H9 (cell line): ENCODE measurements at regions not wholly inside any gene's neighbourhood (a gene's known extent, or its start where the extent isn't known, plus 50 kb on each side); places are given as distances from the start of the nearest gene placed in this dataset.
"Not testable (repeated sequence)": the region's sequence is repeated elsewhere in the genome, so short reads cannot be mapped to it uniquely, and the experiment has no call there.

ENCODE experiments used
- DNase-seq: peaks from one replicate; pipeline ENCODE4 v3.0.0-alpha.2; 2017
- H2AFZ ChIP-seq: one replicate; pipeline ENCODE4 v1.6.1; 2013; ENCODE audit warnings: mild to moderate bottlenecking, low read length, control low read depth, moderate library complexity
- H2AK5ac ChIP-seq: 2 replicates; pipeline ENCODE4 v1.6.1; 2013; ENCODE audit warnings: low read length, control low read depth, mixed read lengths; ENCODE audit not compliant: insufficient read length
- H2BK120ac ChIP-seq: one replicate; pipeline ENCODE4 v1.6.1; 2013; ENCODE audit warnings: low read depth, mild to moderate bottlenecking, low read length, control low read depth, inconsistent platforms; ENCODE audit not compliant: poor library complexity, severe bottlenecking
- H2BK12ac ChIP-seq: 2 replicates; pipeline ENCODE4 v1.6.1; 2013; ENCODE audit warnings: low read length, control low read depth, mixed read lengths, low read depth; ENCODE audit not compliant: insufficient read length
- H2BK15ac ChIP-seq: 2 replicates; pipeline ENCODE4 v1.6.1; 2013; ENCODE audit warnings: low read depth, low read length, control low read depth
- H2BK20ac ChIP-seq: one replicate; pipeline ENCODE4 v1.6.1; 2013; ENCODE audit warnings: low read depth, mild to moderate bottlenecking, low read length, control low read depth, inconsistent platforms; ENCODE audit not compliant: poor library complexity, severe bottlenecking
- H2BK5ac ChIP-seq: 2 replicates; pipeline ENCODE4 v1.6.1; 2013; ENCODE audit warnings: low read length, control low read depth, mixed read lengths; ENCODE audit not compliant: insufficient read length
- H3K14ac ChIP-seq: 2 replicates; pipeline ENCODE4 v1.6.1; 2013; ENCODE audit warnings: low read length, control low read depth; ENCODE audit not compliant: insufficient read depth
- H3K18ac ChIP-seq: 2 replicates; pipeline ENCODE4 v1.6.1; 2013; ENCODE audit warnings: low read depth, mild to moderate bottlenecking, mixed read lengths, low read length, control low read depth; ENCODE audit not compliant: insufficient read length
- H3K23ac ChIP-seq: 2 replicates; pipeline ENCODE4 v1.6.1; 2013; ENCODE audit warnings: low read length, control low read depth, mixed read lengths, low read depth; ENCODE audit not compliant: insufficient read length
- H3K23me2 ChIP-seq: 2 replicates; pipeline ENCODE4 v1.6.1; 2013; ENCODE audit warnings: low read depth, mild to moderate bottlenecking, mixed read lengths, low read length, control low read depth; ENCODE audit not compliant: insufficient read length, poor library complexity, severe bottlenecking
- H3K27ac ChIP-seq: 2 replicates; pipeline ENCODE4 v1.5.1; 2013; ENCODE audit warnings: low read length, control low read depth, mixed read lengths, low read depth; ENCODE audit not compliant: insufficient read length
- H3K27me3 ChIP-seq: 2 replicates; pipeline ENCODE4 v1.6.1; 2013; ENCODE audit warnings: low read length, control low read depth, inconsistent platforms; ENCODE audit not compliant: insufficient read depth
- H3K4ac ChIP-seq: 2 replicates; pipeline ENCODE4 v1.6.1; 2013; ENCODE audit warnings: low read depth, mild to moderate bottlenecking, control low read depth, inconsistent platforms, low read length, moderate library complexity
- H3K4me1 ChIP-seq: 2 replicates; pipeline ENCODE4 v1.6.1; 2013; ENCODE audit warnings: low read length, control low read depth, inconsistent platforms; ENCODE audit not compliant: insufficient read depth
- H3K4me2 ChIP-seq: 2 replicates; pipeline ENCODE4 v1.6.1; 2013; ENCODE audit warnings: low read length, control low read depth, mixed read lengths; ENCODE audit not compliant: insufficient read length, insufficient read depth
- H3K56ac ChIP-seq: 2 replicates; pipeline ENCODE4 v1.6.1; 2013; ENCODE audit warnings: low read depth, mild to moderate bottlenecking, mixed read lengths, low read length, control low read depth; ENCODE audit not compliant: insufficient read length
- H3K79me1 ChIP-seq: 2 replicates; pipeline ENCODE4 v1.6.1; 2013; ENCODE audit warnings: low read depth, mild to moderate bottlenecking, moderate library complexity, low read length, control low read depth, inconsistent platforms; ENCODE audit not compliant: insufficient read depth, poor library complexity, severe bottlenecking
- H3K79me2 ChIP-seq: 2 replicates; pipeline ENCODE4 v1.6.1; 2013; ENCODE audit warnings: low read length, control low read depth, inconsistent platforms; ENCODE audit not compliant: insufficient read depth
- H3K9ac ChIP-seq: 2 replicates; pipeline ENCODE4 v1.6.1; 2013; ENCODE audit warnings: low read length, control low read depth, mixed read lengths; ENCODE audit not compliant: insufficient read length; ENCODE audit errors: extremely low read depth
- H3K9me3 ChIP-seq: one replicate; pipeline ENCODE4 v1.6.1; 2013; ENCODE audit warnings: low read depth, low read length, inconsistent platforms; ENCODE audit not compliant: control insufficient read depth
- H3T11ph ChIP-seq: one replicate; pipeline ENCODE4 v1.6.1; 2013; ENCODE audit warnings: mild to moderate bottlenecking, low read length, control low read depth, inconsistent platforms
- H4K20me1 ChIP-seq: one replicate; pipeline ENCODE4 v1.6.1; 2013; ENCODE audit not compliant: control insufficient read depth, insufficient read length, insufficient read depth
- H4K5ac ChIP-seq: 2 replicates; pipeline ENCODE4 v1.6.1; 2013; ENCODE audit warnings: low read depth, mild to moderate bottlenecking, mixed read lengths, low read length, control low read depth; ENCODE audit not compliant: insufficient read length
- H4K8ac ChIP-seq: replicated peaks from 2 replicates; pipeline ENCODE4 v1.6.1; 2013; ENCODE audit warnings: low read length, control low read depth, mixed read lengths, low read depth; ENCODE audit not compliant: insufficient read length
- H4K91ac ChIP-seq: 2 replicates; pipeline ENCODE4 v1.6.1; 2013; ENCODE audit warnings: low read depth, mild to moderate bottlenecking, moderate library complexity, mixed read lengths, low read length, control low read depth; ENCODE audit not compliant: insufficient read length
- H3K27ac Mint-ChIP-seq, 3 experiments: 2 replicates in 2 of 3; 3 replicates in 1 of 3; pipeline ENCODE4 v1.8.0; 2020 to 2021; ENCODE audit warnings: mixed read lengths in 3 of 3, mild to moderate bottlenecking in 1 of 3, moderate library complexity in 1 of 3
- H3K27me3 Mint-ChIP-seq: 2 replicates; pipeline ENCODE4 v1.8.0; 2021; ENCODE audit warnings: low read depth, mild to moderate bottlenecking, moderate library complexity, mixed read lengths
- H3K36me3 Mint-ChIP-seq, 3 experiments: 2 replicates in 2 of 3; 3 replicates in 1 of 3; pipeline ENCODE4 v1.8.0; 2020 to 2021; ENCODE audit warnings: low read depth in 3 of 3, mixed read lengths in 3 of 3; ENCODE audit not compliant: insufficient read depth in 1 of 3
- H3K4me1 Mint-ChIP-seq, 2 experiments: 2 replicates each; pipeline ENCODE4 v1.8.0; 2020; ENCODE audit warnings: mixed read lengths in 2 of 2
- H3K4me3 Mint-ChIP-seq, 2 experiments: 2 replicates in 1 of 2; 3 replicates in 1 of 2; pipeline ENCODE4 v1.8.0; 2020 to 2021; ENCODE audit warnings: mild to moderate bottlenecking in 2 of 2, mixed read lengths in 2 of 2, moderate library complexity in 1 of 2
- H3K9me3 Mint-ChIP-seq, 2 experiments: 2 replicates in 1 of 2; 3 replicates in 1 of 2; pipeline ENCODE4 v1.8.0; 2020; ENCODE audit warnings: mild to moderate bottlenecking in 2 of 2, mixed read lengths in 2 of 2, moderate library complexity in 1 of 2
- WGBS: extraction: QIAGEN DNeasy Blood & Tissue Kit; methylation state at CpG from one replicate; pipeline ENCODE4 v1.1.7; 2013; ENCODE audit warnings: missing lambda C conversion rate, low lambda C conversion rate, mixed read lengths; ENCODE audit not compliant: insufficient read length; ENCODE audit errors: extremely low coverage; 5-methylcytosine and 5-hydroxymethylcytosine counted together
- TF ChIP-seq, protein P1 (sequence below): fragments of 200-600 bp; sonication (generic); conservative IDR thresholded peaks from 3 replicates; pipeline ENCODE4 v1.8.0; 2021; ENCODE audit warnings: antibody characterized with exemption, mild to moderate bottlenecking

DNA sequence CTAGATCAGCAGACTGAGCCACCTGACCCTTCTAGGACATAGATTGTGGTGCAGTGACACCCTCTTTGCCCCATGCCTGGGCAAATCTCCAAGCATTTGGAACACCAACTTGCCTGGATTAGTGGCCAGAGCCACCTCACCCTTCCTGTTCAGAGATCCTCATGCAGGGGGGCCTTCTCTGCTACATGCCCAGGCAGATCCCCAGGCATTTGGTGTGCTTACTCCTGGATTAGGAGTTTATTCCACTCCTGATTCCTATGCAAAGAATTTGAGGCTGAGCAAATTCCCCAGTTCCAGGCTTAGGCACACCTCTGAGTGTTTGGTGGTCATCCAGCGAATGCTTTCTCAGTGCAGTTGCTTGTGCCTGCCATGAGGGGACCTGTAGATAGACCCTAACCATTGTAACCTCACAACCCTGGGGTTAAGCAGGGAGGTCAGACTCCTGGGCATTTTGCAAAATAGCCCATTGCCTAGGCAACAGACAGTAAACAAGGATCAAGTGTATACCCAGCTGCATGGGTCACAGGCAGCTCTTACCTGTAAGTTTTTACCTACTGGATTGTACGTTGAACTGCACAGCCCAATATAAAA, 483.2 kb downstream of the TGIF2LX start:
- not testable (repeated sequence) for H4K20me1 ChIP-seq, H3K79me2 ChIP-seq, H4K91ac ChIP-seq, H2BK120ac ChIP-seq, H3K23me2 ChIP-seq, H2BK12ac ChIP-seq, H3K27me3 ChIP-seq, H3K18ac ChIP-seq, H2AK5ac ChIP-seq, H3K27ac Mint-ChIP-seq, H3K23ac ChIP-seq, H3T11ph ChIP-seq, H3K9me3 ChIP-seq, H3K4me3 Mint-ChIP-seq, H3K14ac ChIP-seq, H2AFZ ChIP-seq, H3K4me2 ChIP-seq, H3K27me3 Mint-ChIP-seq, H2BK5ac ChIP-seq, H3K27ac ChIP-seq, H3K56ac ChIP-seq, H4K5ac ChIP-seq, H3K4ac ChIP-seq, H3K9ac ChIP-seq, H3K4me1 Mint-ChIP-seq, H3K9me3 Mint-ChIP-seq, H4K8ac ChIP-seq, H3K4me1 ChIP-seq, H2BK20ac ChIP-seq, H3K36me3 Mint-ChIP-seq, H2BK15ac ChIP-seq, H3K79me1 ChIP-seq
- TF ChIP-seq, protein P1, sequence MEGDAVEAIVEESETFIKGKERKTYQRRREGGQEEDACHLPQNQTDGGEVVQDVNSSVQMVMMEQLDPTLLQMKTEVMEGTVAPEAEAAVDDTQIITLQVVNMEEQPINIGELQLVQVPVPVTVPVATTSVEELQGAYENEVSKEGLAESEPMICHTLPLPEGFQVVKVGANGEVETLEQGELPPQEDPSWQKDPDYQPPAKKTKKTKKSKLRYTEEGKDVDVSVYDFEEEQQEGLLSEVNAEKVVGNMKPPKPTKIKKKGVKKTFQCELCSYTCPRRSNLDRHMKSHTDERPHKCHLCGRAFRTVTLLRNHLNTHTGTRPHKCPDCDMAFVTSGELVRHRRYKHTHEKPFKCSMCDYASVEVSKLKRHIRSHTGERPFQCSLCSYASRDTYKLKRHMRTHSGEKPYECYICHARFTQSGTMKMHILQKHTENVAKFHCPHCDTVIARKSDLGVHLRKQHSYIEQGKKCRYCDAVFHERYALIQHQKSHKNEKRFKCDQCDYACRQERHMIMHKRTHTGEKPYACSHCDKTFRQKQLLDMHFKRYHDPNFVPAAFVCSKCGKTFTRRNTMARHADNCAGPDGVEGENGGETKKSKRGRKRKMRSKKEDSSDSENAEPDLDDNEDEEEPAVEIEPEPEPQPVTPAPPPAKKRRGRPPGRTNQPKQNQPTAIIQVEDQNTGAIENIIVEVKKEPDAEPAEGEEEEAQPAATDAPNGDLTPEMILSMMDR = peak; percentile 18; the same call in 1 of the 3 replicates
- no CpG with 5 or more reads among the region's 2 CpGs for WGBS
- DNase-seq = peak; percentile 31

GRCh38 chrX:90453770-90454338, 532.1 kb downstream of the TGIF2LX start:
- H2BK5ac ChIP-seq, H3K4me3 Mint-ChIP-seq, H4K5ac ChIP-seq, H2BK20ac ChIP-seq, H3K27ac ChIP-seq, H2AK5ac ChIP-seq, H3K79me2 ChIP-seq, H3K18ac ChIP-seq, DNase-seq, H3K27ac Mint-ChIP-seq, H3T11ph ChIP-seq, H2BK12ac ChIP-seq, H2BK15ac ChIP-seq, H3K4ac ChIP-seq, H3K14ac ChIP-seq, H4K8ac ChIP-seq, H4K20me1 ChIP-seq, H3K4me1 ChIP-seq, H3K9me3 ChIP-seq, H3K27me3 Mint-ChIP-seq, H3K56ac ChIP-seq, H3K27me3 ChIP-seq, H3K23me2 ChIP-seq, H3K79me1 ChIP-seq, H3K4me2 ChIP-seq, H2AFZ ChIP-seq, H4K91ac ChIP-seq, H2BK120ac ChIP-seq, H3K23ac ChIP-seq, H3K9ac ChIP-seq: not testable (repeated sequence)
- no CpG with 5 or more reads among the region's 13 CpGs for WGBS
- H3K4me1 Mint-ChIP-seq = peaks cover 12 to 13% of the 10 kb centered on the region in 2 experiments
- H3K9me3 Mint-ChIP-seq = peaks cover 15 to 16% of the 10 kb centered on the region in 2 experiments
- peaks cover 16 to 26% (median 16%) of the 10 kb centered on the region in 3 experiments for H3K36me3 Mint-ChIP-seq
